ENCODE measurements at regions not wholly inside any gene's neighbourhood (a gene's known extent, or its start where the extent isn't known, plus 50 kb on each side); places are given as distances from the start of the nearest gene placed in this dataset.

DNA sequence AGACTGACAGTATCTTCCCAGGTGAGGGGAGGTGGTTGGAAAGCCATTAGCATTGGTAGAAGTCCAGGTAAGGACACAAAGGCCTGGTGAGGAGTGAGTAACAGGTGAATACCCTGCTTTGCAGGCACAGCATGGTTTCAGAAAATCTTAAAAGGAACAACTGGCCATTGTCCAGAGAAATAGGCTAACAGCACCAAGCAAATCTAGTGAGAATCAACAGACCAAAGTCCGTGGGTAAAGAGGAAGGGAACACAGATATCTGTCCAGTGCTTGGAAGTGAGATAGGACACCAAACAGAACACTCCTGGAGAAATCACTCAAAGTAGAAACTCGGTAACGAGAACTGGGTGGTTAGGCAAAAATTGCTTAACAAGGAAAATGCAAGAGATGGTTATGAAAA, 88.8 kb upstream of the RPRM start:
- TF ChIP-seq CTCF (IDR thresholded peaks at IDR 0.05), result no peak
- no peak for TF ChIP-seq EP300 (IDR thresholded peaks at IDR 0.05)

All from tibial nerve (tissue), 4 donors.